Astrocyte of the cerebellum (primary cell): ENCODE measurements at regions not wholly inside any gene's neighbourhood (a gene's known extent, or its start where the extent isn't known, plus 50 kb on each side); places are given as distances from the start of the nearest gene placed in this dataset.

Source experiments
- DNase-seq: peaks from one replicate; pipeline ENCODE4 v3.0.0-alpha.2; 2011; ENCODE audit warnings: low read depth
- H3K4me3 ChIP-seq: 2 replicates; pipeline ENCODE4 v1.5.1; 2011; ENCODE audit warnings: mild to moderate bottlenecking, low read depth, low read length, moderate library complexity
- CTCF ChIP-seq: IDR thresholded peaks from 2 replicates; pipeline ENCODE4 v1.5.1; 2012; ENCODE audit warnings: low read length, low read depth, moderate library complexity, mild to moderate bottlenecking; ENCODE audit errors: missing control alignments
- in situ Hi-C: cut with HindIII; loops from 2 replicates; pipeline ENCODE4 v1.10.0; 2017; ENCODE audit warnings: low sequenced_read_pairs

GRCh38 chr6:1242021-1242420 is 69.9 kb upstream of the FOXQ1 start:
- H3K4me3 ChIP-seq = no peak overlapping the region
- no peak for DNase-seq
- in situ Hi-C loops = no loop called here
- no peak for TF ChIP-seq CTCF

GRCh38 chr6:1240766-1241318 is 71.1 kb upstream of the FOXQ1 start:
- no peak for DNase-seq
- in situ Hi-C loops = no loop called here
- no peak for TF ChIP-seq CTCF
- H3K4me3 ChIP-seq = no peak overlapping the region

GRCh38 chr6:1239805-1240204 is 72.1 kb upstream of the FOXQ1 start:
- no peak overlapping the region for H3K4me3 ChIP-seq
- in situ Hi-C loops = no loop called here
- no peak for TF ChIP-seq CTCF
- DNase-seq = no peak

GRCh38 chr6:1238040-1238439 is 73.9 kb upstream of the FOXQ1 start:
- no peak overlapping the region for H3K4me3 ChIP-seq
- no peak for DNase-seq
- in situ Hi-C loops = no loop called here
- no peak for TF ChIP-seq CTCF

- no peak overlapping the region for H3K4me3 ChIP-seq
- no peak for TF ChIP-seq CTCF
- no peak for DNase-seq
- in situ Hi-C loops = no loop called here
Observed at GRCh38 chr6:1237636-1238035, 74.3 kb upstream of the FOXQ1 start.

- in situ Hi-C loops = no loop called here
- no peak overlapping the region for H3K4me3 ChIP-seq
- DNase-seq = no peak
- no peak for TF ChIP-seq CTCF
Observed at GRCh38 chr6:1235825-1236224, 76.1 kb upstream of the FOXQ1 start.

- no peak overlapping the region for H3K4me3 ChIP-seq
- TF ChIP-seq CTCF = no peak
- in situ Hi-C loops = no loop called here
- no peak for DNase-seq
Observed at GRCh38 chr6:1233924-1234323, 78.0 kb upstream of the FOXQ1 start.
